HG03039 (cell line): ENCODE measurements at regions not wholly inside any gene's neighbourhood (a gene's known extent, or its start where the extent isn't known, plus 50 kb on each side); places are given as distances from the start of the nearest gene placed in this dataset.
"Not testable (repeated sequence)": the region's sequence is repeated elsewhere in the genome, so short reads cannot be mapped to it uniquely, and the experiment has no call there.

Source experiments
- ATAC-seq: cut with Tn5 transposase; IDR thresholded peaks from one replicate; pipeline ENCODE4 v1.9.1; 2021; ENCODE audit warnings: mild to moderate bottlenecking, moderate library complexity; ENCODE audit not compliant: unreplicated experiment

GRCh38 chr3:69688400-69688799, 50.9 kb upstream of the MITF start:
- ATAC-seq, result no peak

DNA sequence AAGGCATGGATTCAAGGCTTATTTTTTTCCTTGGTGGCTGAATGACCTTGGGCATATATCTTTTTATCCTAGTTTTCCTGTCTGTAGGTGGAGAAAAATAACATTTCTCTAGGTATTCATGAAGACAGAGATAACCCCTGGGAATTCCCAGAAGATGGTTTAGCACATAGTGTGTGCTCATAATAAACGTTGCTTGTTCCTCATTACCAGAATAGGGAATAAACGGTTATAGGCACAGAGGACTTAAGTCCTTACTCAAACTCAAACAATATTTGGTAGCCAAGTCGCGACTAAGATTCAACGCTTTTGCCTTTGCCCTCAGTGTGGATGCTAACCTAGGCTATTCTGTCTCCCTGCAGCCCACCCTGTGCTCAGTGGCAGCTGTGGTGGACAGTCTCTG, 51.6 kb upstream of the MITF start:
- ATAC-seq, result no peak

DNA sequence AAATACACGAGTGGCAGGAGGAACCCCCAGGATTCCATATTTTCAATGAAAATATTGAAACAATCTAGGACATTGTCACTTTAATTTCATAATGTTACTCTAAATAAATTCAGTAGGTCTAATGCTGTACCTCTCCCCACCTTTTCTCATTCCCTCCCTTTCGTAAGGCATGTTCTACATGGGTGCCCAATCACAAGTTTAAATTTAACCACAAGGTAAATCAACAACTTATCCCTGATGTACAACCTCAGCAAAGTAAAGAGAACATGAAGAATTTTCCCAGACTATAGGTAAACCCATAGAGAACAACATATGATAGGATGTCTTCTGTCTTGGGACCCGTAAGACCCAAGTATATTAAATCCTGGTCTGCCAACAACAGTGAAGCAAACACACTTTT, 53.2 kb upstream of the MITF start:
- no peak for ATAC-seq

DNA sequence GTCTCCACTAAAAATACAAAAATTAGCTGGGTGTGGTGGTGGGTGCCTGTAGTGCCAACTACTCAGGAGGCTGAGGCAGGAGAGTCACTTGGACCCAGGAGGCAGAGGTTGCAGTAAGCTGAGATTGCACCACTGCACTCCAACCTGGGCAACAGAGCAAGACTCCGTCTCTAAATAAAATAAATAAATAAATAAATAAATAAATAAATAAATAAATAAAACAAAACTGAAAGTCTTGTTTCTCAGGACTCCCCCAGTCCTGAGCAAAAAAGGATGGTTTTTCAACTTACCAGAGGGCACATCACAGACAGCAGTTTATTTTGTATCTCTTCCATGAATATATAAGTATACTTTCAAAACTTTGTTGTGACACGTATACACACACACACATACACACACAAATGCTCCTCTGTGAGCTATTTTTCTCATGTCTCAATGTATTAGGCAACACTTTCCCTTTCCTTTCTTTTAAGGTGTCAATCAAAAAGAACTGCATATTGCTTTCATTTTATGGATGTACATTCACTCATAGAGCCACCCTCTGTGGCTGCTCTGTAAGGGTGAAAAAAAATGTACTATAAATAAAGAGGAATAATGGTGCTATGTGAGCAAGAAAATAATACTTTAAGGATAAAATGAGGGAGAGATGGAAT, 54.8 kb upstream of the MITF start:
- ATAC-seq, result no peak

GRCh38 chr3:69683082-69683806, 56.0 kb upstream of the MITF start:
- ATAC-seq, result no peak

DNA sequence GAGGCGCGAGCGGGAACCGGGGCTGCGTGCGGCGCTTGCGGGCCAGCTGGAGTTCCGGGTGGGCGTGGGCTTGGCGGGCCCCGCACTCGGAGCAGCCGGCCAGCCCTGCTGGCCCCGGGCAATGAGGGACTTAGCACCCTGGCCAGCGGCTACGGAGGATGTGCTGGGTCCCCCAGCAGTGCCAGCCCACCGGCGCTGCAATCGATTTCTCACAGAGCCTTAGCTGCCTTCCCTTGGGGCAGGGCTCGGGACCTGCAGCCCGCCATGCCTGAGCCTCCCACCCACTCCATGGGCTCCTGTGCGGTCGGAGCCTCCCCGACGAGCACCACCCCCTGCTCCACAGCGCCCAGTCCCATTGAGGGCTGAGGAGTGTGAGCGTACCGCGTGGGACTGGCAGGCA, 61.8 kb upstream of the MITF start:
- not testable (repeated sequence) for ATAC-seq

GRCh38 chr3:69675786-69676530, 63.3 kb upstream of the MITF start:
- ATAC-seq, result no peak

DNA sequence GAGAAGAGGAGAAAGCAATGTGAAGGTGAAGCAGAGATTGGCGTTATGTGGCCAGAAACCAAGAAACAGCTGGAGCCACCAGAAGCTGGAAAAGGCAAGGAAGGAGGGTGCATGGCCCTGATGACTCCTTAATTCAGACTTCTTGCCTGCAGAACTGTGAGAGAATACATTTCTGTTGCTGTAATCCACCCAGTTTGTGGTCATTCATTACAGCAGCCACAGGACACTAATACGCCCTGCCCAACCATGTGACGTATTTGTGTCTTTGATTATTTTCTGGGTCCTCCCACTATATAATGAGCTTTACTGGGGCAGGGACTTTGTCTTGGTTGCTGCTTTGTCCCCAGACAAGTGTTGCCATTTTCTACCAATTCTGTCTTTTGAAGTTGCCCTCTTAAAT, 64.5 kb upstream of the MITF start:
- ATAC-seq, result no peak

DNA sequence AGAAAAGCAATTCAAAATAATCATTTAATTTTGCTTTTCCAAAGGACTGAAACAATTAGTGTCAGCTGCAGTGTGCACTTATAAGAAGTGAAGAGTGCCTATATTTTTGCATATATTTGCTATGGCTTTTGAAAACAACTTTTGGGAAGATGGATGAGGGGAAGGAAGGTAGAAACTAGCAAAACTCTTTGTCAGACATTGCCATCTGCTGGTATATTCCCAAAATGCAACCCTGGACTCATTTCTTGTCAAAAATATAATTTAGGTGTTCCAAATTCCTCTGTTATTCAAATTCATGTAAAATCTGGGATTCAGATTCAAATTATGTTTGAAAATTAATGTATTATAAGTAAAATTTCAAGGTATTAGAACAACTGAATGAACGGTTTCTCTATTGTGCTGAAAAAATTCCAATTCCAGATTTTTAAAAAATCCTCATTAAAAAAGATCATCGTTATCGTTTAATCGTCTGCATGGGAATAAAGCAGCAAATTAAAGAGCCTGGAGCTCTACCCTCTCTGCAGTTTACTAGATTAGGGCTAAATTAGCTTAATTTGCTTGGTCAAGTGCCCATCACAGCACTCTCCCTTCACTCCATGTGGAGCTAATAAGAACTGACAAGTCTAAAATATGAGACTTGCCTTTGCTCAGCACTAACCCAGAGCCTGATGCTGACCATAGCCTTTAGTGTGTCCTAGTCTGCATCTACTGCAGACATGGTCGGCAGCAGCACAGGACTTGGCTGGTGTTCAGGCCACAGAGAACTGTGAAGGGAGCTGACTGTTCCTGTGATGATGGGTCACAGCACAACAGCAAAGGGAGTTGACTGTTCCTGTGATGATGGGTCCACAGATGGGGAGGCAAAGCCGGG, 67.9 kb upstream of the MITF start:
- no peak for ATAC-seq

GRCh38 chr3:69669070-69669469, 70.2 kb upstream of the MITF start:
- no peak for ATAC-seq

- no peak for ATAC-seq
These were observed 74.1 kb upstream of the MITF start for GRCh38 chr3:69665026-69665737.

GRCh38 chr3:69660631-69661030, 78.6 kb upstream of the MITF start:
- ATAC-seq, result no peak

DNA sequence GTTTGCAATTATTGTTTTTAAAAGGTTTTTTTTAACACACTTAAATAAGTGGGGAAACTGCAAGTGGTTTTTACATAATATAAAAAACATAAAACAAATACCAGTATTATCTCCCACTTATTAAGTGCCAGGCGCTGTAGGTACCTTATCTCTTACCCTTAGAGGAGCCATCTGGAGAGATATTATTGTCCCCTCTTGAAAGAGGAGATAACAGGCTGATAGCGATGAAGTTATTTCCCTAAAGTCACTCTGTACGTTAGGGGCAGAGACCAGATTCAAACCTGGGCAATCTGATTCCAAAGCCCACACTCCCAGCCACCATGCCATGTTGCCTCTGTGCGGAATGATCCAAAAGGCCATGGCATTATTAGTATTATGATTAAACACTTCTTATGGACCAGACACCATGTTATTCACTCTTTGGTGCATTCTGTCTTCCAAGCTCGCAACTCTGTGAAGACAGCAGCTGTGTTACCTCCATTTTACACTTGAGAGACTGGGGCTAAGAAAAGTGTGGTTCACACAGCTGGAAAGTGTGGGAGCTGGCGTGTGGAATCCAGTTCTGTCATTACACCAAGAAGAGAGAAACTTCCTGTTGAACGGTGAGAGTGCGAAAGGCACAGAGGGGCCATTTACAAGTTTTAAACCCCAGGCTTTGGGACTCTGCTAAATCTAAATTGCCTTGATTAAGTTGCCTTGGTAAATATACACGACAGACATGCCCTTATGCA, 79.9 kb upstream of the MITF start:
- no peak for ATAC-seq

GRCh38 chr3:69658514-69659140, 80.6 kb upstream of the MITF start:
- ATAC-seq, result no peak

GRCh38 chr3:69657030-69657429, 82.2 kb upstream of the MITF start:
- ATAC-seq, result not testable (repeated sequence)

DNA sequence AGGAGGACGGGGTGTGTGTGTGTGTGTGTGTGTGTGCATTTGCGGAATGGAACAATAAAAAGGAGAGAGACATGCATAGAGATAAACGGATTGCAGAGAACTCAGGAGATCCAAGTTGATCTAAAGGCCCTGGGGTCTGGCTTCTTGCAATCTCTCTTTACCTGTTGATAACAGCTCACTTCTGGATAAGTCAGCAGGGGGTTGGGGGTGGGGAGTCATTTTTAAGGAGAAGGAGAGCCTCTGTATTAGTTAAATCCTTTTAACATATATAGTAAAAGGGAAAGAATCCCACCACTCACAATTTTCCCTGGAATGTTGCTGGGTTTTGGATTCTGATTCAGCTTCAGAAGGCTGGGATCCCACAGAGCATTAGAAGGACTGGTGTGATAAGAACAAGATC, 87.5 kb upstream of the MITF start:
- no peak for ATAC-seq

DNA sequence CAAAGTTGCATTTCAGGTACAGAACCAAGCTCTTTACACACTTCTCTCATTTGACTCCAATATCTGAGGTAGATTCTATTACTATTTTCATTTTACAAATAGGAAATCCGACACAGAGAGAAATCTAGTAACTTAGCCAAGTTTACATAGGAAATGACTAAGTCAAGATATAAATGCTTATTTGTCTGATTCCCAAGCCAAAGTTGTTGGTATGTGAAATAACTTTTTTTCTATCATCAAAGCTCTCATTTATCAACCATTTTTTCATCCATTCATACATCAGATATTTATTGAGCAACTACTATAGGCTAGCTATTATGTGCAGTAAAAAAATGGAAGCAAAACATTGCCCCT, 89.2 kb upstream of the MITF start:
- no peak for ATAC-seq

DNA sequence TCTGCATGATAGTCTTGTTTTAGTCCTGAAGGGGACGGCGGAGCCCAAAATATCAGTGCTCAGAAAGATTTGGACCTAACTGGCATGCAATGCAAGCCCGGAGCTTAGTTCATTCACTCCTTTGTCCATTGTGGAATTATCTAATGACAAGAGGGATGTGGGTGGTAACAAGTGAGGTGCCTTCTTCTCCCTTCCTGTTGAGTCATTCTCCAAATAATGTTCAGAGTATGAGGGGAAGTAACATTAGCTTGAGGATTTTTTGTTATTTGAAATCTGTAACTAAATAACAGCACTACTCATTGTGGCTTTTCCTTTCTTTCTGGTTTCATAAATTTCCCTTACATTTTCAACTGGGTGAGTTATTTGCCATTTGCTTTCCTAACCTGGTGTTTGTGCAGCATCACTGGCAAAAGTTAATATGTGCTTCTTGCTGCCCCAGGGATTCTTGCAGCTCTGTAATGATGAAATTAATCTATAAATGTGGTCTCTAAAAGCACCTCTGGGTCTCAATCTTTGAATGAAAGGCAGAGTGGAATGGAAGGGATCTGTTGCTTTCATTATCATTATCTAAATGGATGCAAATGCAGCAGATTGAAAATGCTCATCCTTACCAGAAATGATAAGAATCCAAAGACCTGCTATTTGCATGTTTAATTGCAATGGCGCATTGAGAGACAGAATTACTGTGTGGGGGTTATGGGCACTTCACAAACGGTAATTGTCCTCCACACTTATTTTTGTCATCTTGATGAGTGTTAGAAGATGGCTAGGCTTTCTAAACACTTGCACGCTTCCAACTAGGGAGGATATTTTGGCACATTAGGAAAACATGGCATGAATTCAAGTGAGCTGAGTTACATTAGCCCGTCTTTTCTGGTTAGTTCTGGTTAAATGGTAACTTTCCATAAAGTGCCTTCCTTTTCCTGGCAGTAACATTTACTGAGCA, 89.9 kb upstream of the MITF start:
- ATAC-seq, result no peak
